Spleen (tissue), 11 donors: ENCODE measurements at regions not wholly inside any gene's neighbourhood (a gene's known extent, or its start where the extent isn't known, plus 50 kb on each side); places are given as distances from the start of the nearest gene placed in this dataset.

Source experiments
- DNase-seq: peaks from one replicate; pipeline ENCODE4 v3.0.0-alpha.2; 2020
- H3K27ac ChIP-seq, 8 donors: fragments of 200-600 bp; sonication (generic) in 7 of 8; 1 replicate in 4 of 8; 2 replicates in 4 of 8; pipeline versions ENCODE4 v1.5.0 to v1.8.0; 2016 to 2021; ENCODE audit warnings: inconsistent platforms in 4 of 8, mild to moderate bottlenecking in 4 of 8, moderate library complexity in 1 of 8
- H3K27me3 ChIP-seq, 7 donors: fragments of 200-600 bp; sonication (generic) in 6 of 7; replicated peaks in 1 of 7; 1 replicate in 4 of 7; 2 replicates in 3 of 7; pipeline versions ENCODE4 v1.5.0 to v1.8.0; 2016 to 2021; ENCODE audit warnings: inconsistent platforms in 3 of 7, mild to moderate bottlenecking in 1 of 7
- H3K36me3 ChIP-seq, 6 donors: fragments of 200-600 bp; sonication (generic) in 5 of 6; 1 replicate in 4 of 6; 2 replicates in 2 of 6; pipeline versions ENCODE4 v1.5.0 to v1.8.0; 2016 to 2021; ENCODE audit warnings: inconsistent platforms in 2 of 6
- H3K4me1 ChIP-seq, 6 donors: fragments of 200-600 bp; sonication (generic) in 5 of 6; 1 replicate in 3 of 6; 2 replicates in 3 of 6; pipeline versions ENCODE4 v1.5.0 to v1.8.0; 2016 to 2021; ENCODE audit warnings: inconsistent platforms in 3 of 6
- H3K4me3 ChIP-seq, 8 donors: fragments of 200-600 bp; sonication (generic) in 7 of 8; 1 replicate in 4 of 8; 2 replicates in 4 of 8; pipeline versions ENCODE4 v1.5.0 to v1.8.0; 2016 to 2021; ENCODE audit warnings: inconsistent platforms in 4 of 8, mild to moderate bottlenecking in 4 of 8, moderate library complexity in 2 of 8
- H3K9me3 ChIP-seq, 8 donors: fragments of 200-600 bp; sonication (generic) in 7 of 8; 1 replicate in 4 of 8; 2 replicates in 4 of 8; pipeline versions ENCODE4 v1.5.0 to v1.8.0; 2016 to 2021; ENCODE audit warnings: inconsistent platforms in 4 of 8
- POLR2A ChIP-seq, 3 donors: fragments of 450-650 bp; IDR thresholded peaks; one replicate each; pipeline ENCODE4 v1.5.1; 2017; ENCODE audit warnings: antibody characterized with exemption in 3 of 3, mild to moderate bottlenecking in 1 of 3
- POLR2AphosphoS5 ChIP-seq, 3 donors: sonication (generic); formaldehyde crosslinking; IDR thresholded peaks; one replicate each; pipeline ENCODE4 v1.5.1; 2017; ENCODE audit warnings: antibody characterized with exemption in 3 of 3
- WGBS, 5 donors: extraction: QIAGEN DNeasy Blood & Tissue Kit in 3 of 5; methylation state at CpG; one replicate each; pipeline versions ENCODE4 v1.1.5 to v1.1.7; 2013 to 2018; 5-methylcytosine and 5-hydroxymethylcytosine counted together
- intact Hi-C: fragments of 100-400 bp; cut with DNase I; formaldehyde crosslinking; loops from one replicate; pipeline ENCODE4 v1.15.0; 2023; ENCODE audit warnings: low total_unique reads
- TF ChIP-seq, protein P1 (sequence below), 11 experiments: fragments of 200-600 bp in 7 of 11; fragments of 450-650 bp in 4 of 11; sonication (generic) in 4 of 11; IDR thresholded peaks in 8 of 11; conservative IDR thresholded peaks in 3 of 11; 1 replicate in 7 of 11; 2 replicates in 4 of 11; pipeline versions ENCODE4 v1.4.0 to v1.8.0; 2016 to 2021; ENCODE audit warnings: antibody characterized with exemption in 11 of 11, inconsistent platforms in 4 of 11, mild to moderate bottlenecking in 1 of 11
- donor health status: healthy with polysubstance abuse.
- donor health status: DM: no; HTN: no; CAD: no; lungs with moderate emphysema.
- donor health status: DM: no; HTN: no; CAD: no.
- donor health status: Bipolar disorder and iron deficiency.
- donor health status: healthy.
- donor health status: DM: no; HTN: no; CAD: no.
- donor health status: DM: yes; HTN: yes; CAD: no.

DNA sequence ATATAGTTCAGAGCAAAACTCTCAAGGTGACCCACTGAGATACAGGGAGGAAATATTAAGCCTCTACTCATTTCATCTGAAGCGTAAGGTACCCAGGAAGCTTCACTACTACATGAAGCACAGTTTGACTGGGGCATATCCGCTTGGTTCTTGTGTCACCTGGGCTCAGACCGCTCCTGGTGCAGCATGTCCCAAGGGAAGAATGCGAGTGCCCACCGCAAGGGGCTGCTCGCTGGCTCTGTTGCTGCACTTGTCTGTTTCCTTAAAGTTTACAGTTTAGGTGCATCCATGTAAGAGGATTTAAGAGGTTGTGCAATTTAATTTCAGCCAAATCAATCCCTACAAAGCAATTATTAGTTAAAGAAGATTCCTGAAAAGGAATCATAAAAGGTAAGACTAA, 507.8 kb downstream of the FBXO15 start:
- no peaks in the 10 kb centered on the region for H3K4me1 ChIP-seq
- no peak for DNase-seq
- H3K36me3 ChIP-seq: no peaks in the 10 kb centered on the region
- no peaks in the 10 kb centered on the region for H3K9me3 ChIP-seq
- no peak overlapping the region for H3K4me3 ChIP-seq
- H3K27ac ChIP-seq: no peak overlapping the region
- H3K27me3 ChIP-seq: no peaks in the 10 kb centered on the region
- intact Hi-C loops: no loop called here
- TF ChIP-seq, protein P1, sequence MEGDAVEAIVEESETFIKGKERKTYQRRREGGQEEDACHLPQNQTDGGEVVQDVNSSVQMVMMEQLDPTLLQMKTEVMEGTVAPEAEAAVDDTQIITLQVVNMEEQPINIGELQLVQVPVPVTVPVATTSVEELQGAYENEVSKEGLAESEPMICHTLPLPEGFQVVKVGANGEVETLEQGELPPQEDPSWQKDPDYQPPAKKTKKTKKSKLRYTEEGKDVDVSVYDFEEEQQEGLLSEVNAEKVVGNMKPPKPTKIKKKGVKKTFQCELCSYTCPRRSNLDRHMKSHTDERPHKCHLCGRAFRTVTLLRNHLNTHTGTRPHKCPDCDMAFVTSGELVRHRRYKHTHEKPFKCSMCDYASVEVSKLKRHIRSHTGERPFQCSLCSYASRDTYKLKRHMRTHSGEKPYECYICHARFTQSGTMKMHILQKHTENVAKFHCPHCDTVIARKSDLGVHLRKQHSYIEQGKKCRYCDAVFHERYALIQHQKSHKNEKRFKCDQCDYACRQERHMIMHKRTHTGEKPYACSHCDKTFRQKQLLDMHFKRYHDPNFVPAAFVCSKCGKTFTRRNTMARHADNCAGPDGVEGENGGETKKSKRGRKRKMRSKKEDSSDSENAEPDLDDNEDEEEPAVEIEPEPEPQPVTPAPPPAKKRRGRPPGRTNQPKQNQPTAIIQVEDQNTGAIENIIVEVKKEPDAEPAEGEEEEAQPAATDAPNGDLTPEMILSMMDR (IDR thresholded peaks at IDR 0.05 in 8 of 11, conservative IDR thresholded peaks at IDR 0.05 in 3 of 11): no peak
- no peak for TF ChIP-seq POLR2A (IDR thresholded peaks at IDR 0.05)
- no peak for TF ChIP-seq POLR2AphosphoS5 (IDR thresholded peaks at IDR 0.05)
- 82 to 93% (median 89%) methylated on average over 6 of the region's 6 CpGs for WGBS, 5 donors

DNA sequence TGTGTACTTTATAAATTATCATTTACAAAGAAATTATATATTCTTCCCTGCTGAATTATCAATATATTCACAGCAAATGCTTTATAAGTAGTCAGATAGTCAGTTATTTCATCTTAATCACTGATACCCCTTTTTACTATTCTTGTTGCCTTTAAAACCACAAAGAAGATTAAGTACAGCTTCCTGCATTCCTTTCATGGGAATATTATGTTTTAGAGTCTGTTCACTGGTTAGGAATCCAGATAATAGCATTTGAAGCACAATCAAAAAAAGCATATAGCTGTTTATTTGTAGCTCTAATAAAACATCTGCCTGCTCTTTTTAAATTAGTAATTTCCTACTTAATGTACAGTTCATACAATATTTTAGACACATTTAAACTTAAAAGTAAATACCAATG, 508.9 kb downstream of the FBXO15 start:
- no peaks in the 10 kb centered on the region for H3K27me3 ChIP-seq
- no peak for DNase-seq
- H3K4me3 ChIP-seq: no peak overlapping the region
- no peaks in the 10 kb centered on the region for H3K9me3 ChIP-seq
- no peak overlapping the region for H3K27ac ChIP-seq
- intact Hi-C loops: no loop called here
- H3K36me3 ChIP-seq: no peaks in the 10 kb centered on the region
- no peak for TF ChIP-seq POLR2AphosphoS5 (IDR thresholded peaks at IDR 0.05)
- TF ChIP-seq, protein P1 (IDR thresholded peaks at IDR 0.05 in 8 of 11, conservative IDR thresholded peaks at IDR 0.05 in 3 of 11): no peak
- TF ChIP-seq POLR2A (IDR thresholded peaks at IDR 0.05): no peak
- H3K4me1 ChIP-seq: no peaks in the 10 kb centered on the region

DNA sequence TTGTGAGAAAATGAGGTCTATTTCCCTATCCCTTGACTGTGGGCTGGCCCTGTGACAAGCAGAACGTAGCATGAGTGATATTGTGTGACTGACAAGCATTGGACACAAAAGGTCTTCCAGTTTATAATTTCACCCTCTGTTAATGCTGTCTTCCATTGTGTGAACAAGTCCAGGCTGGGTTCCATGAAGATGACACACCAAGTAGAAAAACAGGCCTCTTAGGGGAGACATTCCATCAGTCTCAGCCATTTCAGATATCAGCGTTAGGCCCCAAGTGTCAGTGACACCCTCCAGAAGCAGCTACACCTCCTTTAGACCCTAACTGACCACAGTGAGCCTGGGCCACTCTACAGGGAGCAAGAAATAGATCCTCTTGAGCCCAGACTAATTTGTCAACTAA, 511.3 kb downstream of the FBXO15 start:
- intact Hi-C loops: no loop called here
- Histone ChIP-seq H3K4me3 (no peak overlapping the region), H3K27ac (no peak overlapping the region), H3K9me3 (no peaks in the 10 kb centered on the region), H3K4me1 (no peaks in the 10 kb centered on the region), H3K27me3 (no peaks in the 10 kb centered on the region), H3K36me3 (no peaks in the 10 kb centered on the region)
- WGBS, 5 donors: 68 to 84% (median 78%) methylated on average over 2 of the region's 2 CpGs
- DNase-seq: no peak
- TF ChIP-seq POLR2A (IDR thresholded peaks at IDR 0.05) (no peak), POLR2AphosphoS5 (IDR thresholded peaks at IDR 0.05) (no peak)
- TF ChIP-seq, protein P1 (IDR thresholded peaks at IDR 0.05 in 8 of 11, conservative IDR thresholded peaks at IDR 0.05 in 3 of 11): no peak

DNA sequence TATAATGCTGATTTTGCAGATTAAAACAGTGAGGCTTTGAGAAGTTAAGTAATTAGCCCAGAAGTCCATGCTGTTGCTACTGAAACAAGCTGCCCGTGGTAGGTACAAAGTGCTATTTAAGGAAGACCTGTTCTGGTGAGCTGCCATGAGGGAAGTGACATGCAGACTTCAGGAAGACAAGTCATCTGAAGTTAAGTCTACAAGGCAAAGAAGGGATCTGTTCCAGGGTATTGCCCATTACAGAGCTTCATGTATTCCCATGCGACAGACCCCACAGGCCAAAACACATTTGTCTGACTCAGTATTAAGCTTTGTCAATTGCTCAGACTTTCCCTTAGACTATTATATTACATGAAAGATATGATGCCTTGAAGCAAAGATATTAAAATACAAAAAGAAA, 520.8 kb downstream of the FBXO15 start:
- Histone ChIP-seq H3K27ac (no peak overlapping the region), H3K4me3 (no peak overlapping the region), H3K4me1 (no peaks in the 10 kb centered on the region), H3K27me3 (no peaks in the 10 kb centered on the region), H3K9me3 (no peaks in the 10 kb centered on the region), H3K36me3 (no peaks in the 10 kb centered on the region)
- TF ChIP-seq POLR2AphosphoS5 (IDR thresholded peaks at IDR 0.05) (no peak), POLR2A (IDR thresholded peaks at IDR 0.05) (no peak)
- TF ChIP-seq, protein P1 (IDR thresholded peaks at IDR 0.05 in 8 of 11, conservative IDR thresholded peaks at IDR 0.05 in 3 of 11): no peak
- no peak for DNase-seq
- intact Hi-C loops: no loop called here
- WGBS, 5 donors: 58 to 69% (median 66%) methylated on average over 2 of the region's 2 CpGs
